IMR-90 (cell line): ENCODE measurements at regions not wholly inside any gene's neighbourhood (a gene's known extent, or its start where the extent isn't known, plus 50 kb on each side); places are given as distances from the start of the nearest gene placed in this dataset.

Experiments
- ATAC-seq: fragments of 200-7000 bp; cut with Tn5 transposase; 2 replicates; pipeline ENCODE4 v1.9.1; 2020; ENCODE audit warnings: low read depth, mild to moderate bottlenecking, moderate library complexity
- BruUV-seq: library from RNA; stranded (reverse); fragments of 400-500 nt; replicated peaks from 2 replicates; lab custom pipeline; 2021; lab: Mats Ljungman, UMichigan
- CTCF ChIA-PET: fragments of 300-600 bp; formaldehyde crosslinking; extraction: SDS; loops from one replicate; lab custom pipeline; 2021; ENCODE audit warnings: antibody characterized with exemption; lab: Yijun Ruan, JAX
- POLR2A ChIA-PET: fragments of 300-600 bp; sonication (Branson Sonifier 250); formaldehyde crosslinking; loops from one replicate; lab custom pipeline; 2022; ENCODE audit warnings: antibody characterized with exemption; ENCODE audit not compliant: unreplicated experiment; lab: Charles Lee
- DNase-seq: peaks from one replicate; pipeline ENCODE4 v3.0.0; 2013
- H2AFZ ChIP-seq: replicated peaks from 2 replicates; pipeline ENCODE3; 2013; ENCODE audit warnings: low read length, mild to moderate bottlenecking; ENCODE audit not compliant: poor library complexity
- H2AK5ac ChIP-seq: 2 replicates; pipeline ENCODE4 v1.6.1; 2013; ENCODE audit warnings: low read depth, low read length, inconsistent platforms
- H2AK9ac ChIP-seq: replicated peaks from 2 replicates; pipeline ENCODE3; 2013; ENCODE audit warnings: mild to moderate bottlenecking, low read depth, low read length, moderate library complexity; ENCODE audit not compliant: poor library complexity
- H2BK120ac ChIP-seq: 2 replicates; pipeline ENCODE4 v1.6.1; 2013; ENCODE audit warnings: low read depth, low read length, inconsistent platforms
- H2BK15ac ChIP-seq: 3 replicates; pipeline ENCODE4 v1.6.1; 2013; ENCODE audit warnings: low read depth, low read length, inconsistent platforms
- H2BK20ac ChIP-seq: 2 replicates; pipeline ENCODE4 v1.6.1; 2013; ENCODE audit warnings: low read depth, mild to moderate bottlenecking, inconsistent platforms, low read length, moderate library complexity
- H2BK5ac ChIP-seq: 2 replicates; pipeline ENCODE4 v1.6.1; 2013; ENCODE audit warnings: mild to moderate bottlenecking, low read depth, low read length, inconsistent platforms; ENCODE audit not compliant: poor library complexity, severe bottlenecking
- H3K14ac ChIP-seq: replicated peaks from 2 replicates; pipeline ENCODE4 v1.6.1; 2013; ENCODE audit warnings: low read depth, low read length, inconsistent platforms
- H3K18ac ChIP-seq: 2 replicates; pipeline ENCODE4 v1.6.1; 2013; ENCODE audit warnings: low read depth, low read length, control low read depth
- H3K23ac ChIP-seq: 2 replicates; pipeline ENCODE4 v1.6.1; 2013; ENCODE audit warnings: low read depth, low read length, inconsistent platforms
- H3K27ac ChIP-seq: 2 replicates; pipeline ENCODE4 v1.5.1; 2013; ENCODE audit warnings: mild to moderate bottlenecking, control low read depth, low read length; ENCODE audit not compliant: insufficient read depth
- H3K27me3 ChIP-seq: 2 replicates; pipeline ENCODE4 v1.6.1; 2013; ENCODE audit warnings: low read length; ENCODE audit not compliant: control insufficient read depth, insufficient read depth
- H3K36me3 ChIP-seq: 2 replicates; pipeline ENCODE4 v1.6.1; 2013; ENCODE audit warnings: low read length, mixed read lengths; ENCODE audit not compliant: control insufficient read depth, insufficient read depth
- H3K4ac ChIP-seq: 2 replicates; pipeline ENCODE4 v1.6.1; 2013; ENCODE audit warnings: low read depth, low read length, inconsistent platforms
- H3K4me1 ChIP-seq: 2 replicates; pipeline ENCODE4 v1.6.1; 2013; ENCODE audit warnings: low read length, mixed read lengths; ENCODE audit not compliant: control insufficient read depth, insufficient read depth
- H3K4me2 ChIP-seq: 2 replicates; pipeline ENCODE4 v1.6.1; 2013; ENCODE audit warnings: low read depth, mild to moderate bottlenecking, control low read depth, low read length, moderate library complexity
- H3K4me3 ChIP-seq: 2 replicates; pipeline ENCODE4 v1.5.1; 2013; ENCODE audit warnings: low read depth, mild to moderate bottlenecking, control low read depth, low read length, moderate library complexity; ENCODE audit not compliant: insufficient read depth
- H3K56ac ChIP-seq: 2 replicates; pipeline ENCODE4 v1.6.1; 2013; ENCODE audit warnings: low read length, inconsistent platforms; ENCODE audit not compliant: insufficient read depth; ENCODE audit errors: extremely low read depth
- H3K79me1 ChIP-seq, 2 experiments: 2 replicates each; pipeline ENCODE4 v1.6.1; 2013; ENCODE audit warnings: low read length in 2 of 2, inconsistent platforms in 1 of 2, low read depth in 1 of 2
- H3K9ac ChIP-seq: 2 replicates; pipeline ENCODE4 v1.6.1; 2013; ENCODE audit warnings: low read depth, low read length, control low read depth
- H3K9me1 ChIP-seq: 2 replicates; pipeline ENCODE4 v1.6.1; 2013; ENCODE audit warnings: low read length, inconsistent platforms; ENCODE audit not compliant: insufficient read depth
- H3K9me3 ChIP-seq: 2 replicates; pipeline ENCODE4 v1.6.1; 2013; ENCODE audit warnings: low read length; ENCODE audit not compliant: control insufficient read depth, insufficient read depth
- H4K20me1 ChIP-seq: 2 replicates; pipeline ENCODE4 v1.6.1; 2013; ENCODE audit warnings: low read length, inconsistent platforms; ENCODE audit not compliant: insufficient read depth
- H4K5ac ChIP-seq: 2 replicates; pipeline ENCODE4 v1.6.1; 2013; ENCODE audit warnings: mild to moderate bottlenecking, low read depth, low read length, control low read depth
- H4K8ac ChIP-seq, 2 experiments: 2 replicates each; pipeline ENCODE4 v1.6.1; 2013; ENCODE audit warnings: low read depth in 2 of 2, low read length in 2 of 2, control low read depth in 1 of 2, inconsistent platforms in 1 of 2
- H4K91ac ChIP-seq: 2 replicates; pipeline ENCODE4 v1.6.1; 2013; ENCODE audit warnings: low read depth, low read length, inconsistent platforms; ENCODE audit not compliant: insufficient read depth
- CEBPB ChIP-seq: IDR thresholded peaks from 2 replicates; pipeline ENCODE4 v1.6.1; 2012; ENCODE audit warnings: low read depth, low read length, improper control_type of control experiment
- CHD1 ChIP-seq: IDR thresholded peaks from 2 replicates; pipeline ENCODE4 v1.6.1; 2012; ENCODE audit warnings: low read depth, low read length, improper control_type of control experiment
- CTCF ChIP-seq: conservative IDR thresholded peaks from 2 replicates; pipeline ENCODE4 v1.5.1; 2012; ENCODE audit warnings: mild to moderate bottlenecking, low read depth, low read length, improper control_type of control experiment
- ELK1 ChIP-seq: fragments of 150-350 bp; IDR thresholded peaks from 2 replicates; pipeline ENCODE4 v1.6.1; 2016; ENCODE audit warnings: low read depth, mild to moderate bottlenecking, low read length, moderate library complexity, borderline replicate concordance
- FOS ChIP-seq: fragments of 150-350 bp; IDR thresholded peaks from 2 replicates; pipeline ENCODE4 v1.6.1; 2016; ENCODE audit warnings: low read depth, low read length
- MAFK ChIP-seq: IDR thresholded peaks from 2 replicates; pipeline ENCODE4 v1.6.1; 2012; ENCODE audit warnings: low read depth, low read length, improper control_type of control experiment
- MAZ ChIP-seq: IDR thresholded peaks from 2 replicates; pipeline ENCODE4 v1.6.1; 2012; ENCODE audit warnings: low read depth, mild to moderate bottlenecking, low read length, improper control_type of control experiment, moderate library complexity, borderline replicate concordance
- MXI1 ChIP-seq: IDR thresholded peaks from 2 replicates; pipeline ENCODE4 v1.6.1; 2012; ENCODE audit warnings: low read depth, mild to moderate bottlenecking, low read length, moderate library complexity, borderline replicate concordance
- NFE2L2 ChIP-seq: fragments of 150-350 bp; IDR thresholded peaks from 2 replicates; pipeline ENCODE4 v1.6.1; 2016; ENCODE audit warnings: low read depth, mild to moderate bottlenecking, low read length
- POLR2A ChIP-seq: IDR thresholded peaks from 2 replicates; pipeline ENCODE4 v1.6.1; 2012; ENCODE audit warnings: mild to moderate bottlenecking, low read depth, low read length
- RAD21 ChIP-seq: IDR thresholded peaks from 2 replicates; pipeline ENCODE4 v1.6.1; 2012; ENCODE audit warnings: low read length, improper control_type of control experiment
- RCOR1 ChIP-seq: IDR thresholded peaks from 2 replicates; pipeline ENCODE4 v1.6.1; 2012; ENCODE audit warnings: mild to moderate bottlenecking, low read length, improper control_type of control experiment; ENCODE audit not compliant: insufficient replicate concordance
- RFX5 ChIP-seq: IDR thresholded peaks from 2 replicates; pipeline ENCODE4 v1.8.0; 2012; ENCODE audit warnings: low read depth, mild to moderate bottlenecking, low read length, moderate library complexity
- SMC3 ChIP-seq: fragments of 150-350 bp; IDR thresholded peaks from 2 replicates; pipeline ENCODE4 v1.6.1; 2016; ENCODE audit warnings: low read depth, mild to moderate bottlenecking, antibody characterized with exemption, low read length, moderate library complexity
- USF2 ChIP-seq: fragments of 150-350 bp; IDR thresholded peaks from 2 replicates; pipeline ENCODE4 v1.6.1; 2017; ENCODE audit warnings: mild to moderate bottlenecking, antibody characterized with exemption, low read length, low read depth
- WGBS, 2 experiments: methylation state at CpG; one replicate each; pipeline versions ENCODE4 v1.1.5 to v1.1.7; 2013; ENCODE audit warnings: missing lambda C conversion rate in 2 of 2; ENCODE audit not compliant: insufficient read length in 1 of 2; ENCODE audit errors: extremely low coverage in 2 of 2; 5-methylcytosine and 5-hydroxymethylcytosine counted together
- dilution Hi-C: fragments of 300-500 bp; cut with HindIII; formaldehyde crosslinking; loops from one replicate; pipeline ENCODE4 v1.14.3; 2018; ENCODE audit warnings: low sequenced_read_pairs; ENCODE audit not compliant: unreplicated experiment
- in situ Hi-C: fragments of 300-500 bp; cut with MboI; formaldehyde crosslinking; loops from 3 replicates; pipeline ENCODE4 v1.14.3; 2019; ENCODE audit warnings: low sequenced_read_pairs, inconsistent platforms, mixed read lengths
- intact Hi-C: fragments of 100-400 bp; cut with micrococcal nuclease; formaldehyde crosslinking; loops from 2 replicates; pipeline ENCODE4 v1.10.0; 2022

- dilution Hi-C loops (no loop called here), intact Hi-C loops (no loop called here), in situ Hi-C loops (no loop called here)
- Histone ChIP-seq H4K8ac (no peak overlapping the region), H3K18ac (no peak overlapping the region), H3K27me3 (no peaks in the 10 kb centered on the region), H3K4me3 (no peak overlapping the region), H2AK9ac (no peak overlapping the region), H2BK5ac (no peak overlapping the region), H3K23ac (no peak overlapping the region), H3K14ac (no peak overlapping the region), H3K4me1 (no peaks in the 10 kb centered on the region), H3K9me3 (peaks cover 2% of the 10 kb centered on the region; the same call in 1 of the 2 replicates), H2AFZ (no peak overlapping the region), H4K91ac (no peak overlapping the region), H3K36me3 (no peaks in the 10 kb centered on the region), H3K9me1 (no peaks in the 10 kb centered on the region), H4K20me1 (no peaks in the 10 kb centered on the region), H2BK15ac (no peak overlapping the region), H4K5ac (no peak overlapping the region), H3K9ac (no peak overlapping the region), H3K56ac (no peak overlapping the region), H3K4ac (no peak overlapping the region), H2BK120ac (no peak overlapping the region), H3K27ac (no peak overlapping the region), H2BK20ac (no peak overlapping the region), H3K79me1 (no peaks in the 10 kb centered on the region), H2AK5ac (no peak overlapping the region), H3K4me2 (no peak overlapping the region)
- ChIA-PET CTCF (no interaction called here), POLR2A (no interaction called here)
- ATAC-seq (no peak), DNase-seq (no peak)
- TF ChIP-seq MAFK: no peak
- no peak for TF ChIP-seq MAZ
- TF ChIP-seq MXI1: no peak
- TF ChIP-seq ELK1: no peak
- no peak for TF ChIP-seq USF2
- TF ChIP-seq NFE2L2: no peak
- TF ChIP-seq RAD21: no peak
- no peak for TF ChIP-seq FOS
- no peak for TF ChIP-seq RFX5
- no peak for TF ChIP-seq CHD1
- TF ChIP-seq POLR2A: no peak
- no peak for TF ChIP-seq SMC3
- no peak for TF ChIP-seq CTCF
- no peak for TF ChIP-seq CEBPB
- no peak for TF ChIP-seq RCOR1
- WGBS, 2 experiments: no CpG with 5 or more reads among the region's 5 CpGs
- BruUV-seq: no TSS peak
Measured at GRCh38 chr18:65516209-65516608, 234.6 kb upstream of the CDH7 start.
